ENCODE measurements at regions not wholly inside any gene's neighbourhood (a gene's known extent, or its start where the extent isn't known, plus 50 kb on each side); places are given as distances from the start of the nearest gene placed in this dataset.
"Not testable (repeated sequence)": the region's sequence is repeated elsewhere in the genome, so short reads cannot be mapped to it uniquely, and the experiment has no call there.

- in situ Hi-C loops (cut with MboI; ENCODE audit: low pct_unique_long_range_greater_than_20kb in 2 of 9, low sequenced_read_pairs in 9 of 9, unreplicated experiment in 9 of 9) = no loop called here
- Histone ChIP-seq H3K4me3 (no peak overlapping the region), H3K27ac (no peak overlapping the region), H3K4me1 (replicated peaks in 1 of 2) (no peaks in the 10 kb centered on the region)
- 71 to 100% (median 100%) methylated on average over 1 of the region's 1 CpG; no CpG with 5 or more reads in 1 of the 10 experiments for WGBS, 10 experiments
- ATAC-seq (replicated peaks in 6 of 8) = no peak
These were observed 127.4 kb downstream of the ZFAND4 start for GRCh38 chr10:45545150-45545549.

- in situ Hi-C loops (cut with MboI; ENCODE audit: low pct_unique_long_range_greater_than_20kb in 2 of 9, low sequenced_read_pairs in 9 of 9, unreplicated experiment in 9 of 9) = no loop called here
- 44 to 100% (median 75%) methylated on average over 1 of the region's 1 CpG; no CpG with 5 or more reads in 5 of the 10 experiments for WGBS, 10 experiments
- ATAC-seq (replicated peaks in 6 of 8) = no peak
These were observed 128.4 kb downstream of the ZFAND4 start for GRCh38 chr10:45544191-45544590.

GRCh38 chr10:45541032-45541431, 131.5 kb downstream of the ZFAND4 start:
- H3K27ac ChIP-seq; H3K4me1 ChIP-seq (replicated peaks in 1 of 2); in situ Hi-C loops (cut with MboI; ENCODE audit: low pct_unique_long_range_greater_than_20kb in 2 of 9, low sequenced_read_pairs in 9 of 9, unreplicated experiment in 9 of 9); H3K4me3 ChIP-seq; ATAC-seq (replicated peaks in 6 of 8): not testable (repeated sequence)
- no CpG with 5 or more reads among the region's 5 CpGs for WGBS, 10 experiments

More at GRCh38 chr10:45544191-45544590, 128.4 kb downstream of the ZFAND4 start:
- no peak overlapping the region for H3K4me3 ChIP-seq
- H3K4me1 ChIP-seq (replicated peaks in 1 of 2) = no peaks in the 10 kb centered on the region
- H3K27ac ChIP-seq = no peak overlapping the region

GRCh38 chr10:45540589-45540988, 132.0 kb downstream of the ZFAND4 start:
- H3K4me3 ChIP-seq; ATAC-seq (replicated peaks in 6 of 8); in situ Hi-C loops (cut with MboI; ENCODE audit: low pct_unique_long_range_greater_than_20kb in 2 of 9, low sequenced_read_pairs in 9 of 9, unreplicated experiment in 9 of 9); H3K27ac ChIP-seq; H3K4me1 ChIP-seq (replicated peaks in 1 of 2): not testable (repeated sequence)
- 100% methylated on average over 1 of the region's 2 CpGs; no CpG with 5 or more reads in 9 of the 10 experiments for WGBS, 10 experiments

GRCh38 chr10:45539569-45539968, 133.0 kb downstream of the ZFAND4 start:
- in situ Hi-C loops (cut with MboI; ENCODE audit: low pct_unique_long_range_greater_than_20kb in 2 of 9, low sequenced_read_pairs in 9 of 9, unreplicated experiment in 9 of 9); H3K27ac ChIP-seq; H3K4me1 ChIP-seq (replicated peaks in 1 of 2); ATAC-seq (replicated peaks in 6 of 8); H3K4me3 ChIP-seq: not testable (repeated sequence)
- no CpG with 5 or more reads among the region's 1 CpG for WGBS, 10 experiments

GRCh38 chr10:45534572-45534971, 138.0 kb downstream of the ZFAND4 start:
- Histone ChIP-seq H3K4me1 (replicated peaks in 1 of 2) (no peaks in the 10 kb centered on the region), H3K27ac (no peak overlapping the region), H3K4me3 (no peak overlapping the region)
- in situ Hi-C loops (cut with MboI; ENCODE audit: low pct_unique_long_range_greater_than_20kb in 2 of 9, low sequenced_read_pairs in 9 of 9, unreplicated experiment in 9 of 9) = no loop called here
- ATAC-seq (replicated peaks in 6 of 8) = no peak
- WGBS, 10 experiments = 20 to 100% (median 83%) methylated on average over 1 to 2 of the region's 2 CpGs; no CpG with 5 or more reads in 1 of the 10 experiments

GRCh38 chr10:45532480-45532879, 140.1 kb downstream of the ZFAND4 start:
- H3K4me3 ChIP-seq = no peak overlapping the region
- in situ Hi-C loops (cut with MboI; ENCODE audit: low pct_unique_long_range_greater_than_20kb in 2 of 9, low sequenced_read_pairs in 9 of 9, unreplicated experiment in 9 of 9) = no loop called here
- no peak overlapping the region for H3K27ac ChIP-seq
- 20 to 100% (median 97%) methylated on average over 1 of the region's 1 CpG; no CpG with 5 or more reads in 2 of the 10 experiments for WGBS, 10 experiments
- no peak for ATAC-seq (replicated peaks in 6 of 8)
- H3K4me1 ChIP-seq (replicated peaks in 1 of 2) = no peaks in the 10 kb centered on the region

- WGBS, 10 experiments = 55 to 100% (median 86%) methylated on average over 2 to 3 of the region's 3 CpGs; no CpG with 5 or more reads in 7 of the 10 experiments
- no peaks in the 10 kb centered on the region for H3K4me1 ChIP-seq (replicated peaks in 1 of 2)
- no peak overlapping the region for H3K27ac ChIP-seq
- in situ Hi-C loops (cut with MboI; ENCODE audit: low pct_unique_long_range_greater_than_20kb in 2 of 9, low sequenced_read_pairs in 9 of 9, unreplicated experiment in 9 of 9) = no loop called here
- H3K4me3 ChIP-seq = no peak overlapping the region
- no peak for ATAC-seq (replicated peaks in 6 of 8)
These were observed 146.2 kb downstream of the ZFAND4 start for GRCh38 chr10:45526309-45526905.

GRCh38 chr10:45520476-45520875, 146.5 kb downstream of the ALOX5 start:
- 61 to 100% (median 95%) methylated on average over 1 to 4 of the region's 4 CpGs; no CpG with 5 or more reads in 2 of the 10 experiments for WGBS, 10 experiments
- no peak for ATAC-seq (replicated peaks in 6 of 8)
- no peaks in the 10 kb centered on the region for H3K4me1 ChIP-seq (replicated peaks in 1 of 2)
- H3K4me3 ChIP-seq = no peak overlapping the region
- in situ Hi-C loops (cut with MboI; ENCODE audit: low pct_unique_long_range_greater_than_20kb in 2 of 9, low sequenced_read_pairs in 9 of 9, unreplicated experiment in 9 of 9) = no loop called here
- no peak overlapping the region for H3K27ac ChIP-seq

GRCh38 chr10:45518741-45519140, 144.7 kb downstream of the ALOX5 start:
- Histone ChIP-seq H3K4me1 (replicated peaks in 1 of 2) (peaks cover 5 to 8% of the 10 kb centered on the region in 2 donors), H3K4me3 (no peak overlapping the region), H3K27ac (no peak overlapping the region)
- WGBS, 10 experiments = 83 to 100% (median 90%) methylated on average over 1 of the region's 1 CpG; no CpG with 5 or more reads in 3 of the 10 experiments
- no peak for ATAC-seq (replicated peaks in 6 of 8)
- in situ Hi-C loops (cut with MboI; ENCODE audit: low pct_unique_long_range_greater_than_20kb in 2 of 9, low sequenced_read_pairs in 9 of 9, unreplicated experiment in 9 of 9) = no loop called here

- WGBS, 10 experiments = 64 to 100% (median 84%) methylated on average over 1 to 5 of the region's 6 CpGs; no CpG with 5 or more reads in 2 of the 10 experiments
- in situ Hi-C loops (cut with MboI; ENCODE audit: low pct_unique_long_range_greater_than_20kb in 2 of 9, low sequenced_read_pairs in 9 of 9, unreplicated experiment in 9 of 9) = no loop called here
- no peak overlapping the region for H3K27ac ChIP-seq
These were observed 141.6 kb downstream of the ALOX5 start for GRCh38 chr10:45515630-45516029.

GRCh38 chr10:45514291-45515270, 140.6 kb downstream of the ALOX5 start:
- in situ Hi-C loops (cut with MboI; ENCODE audit: low pct_unique_long_range_greater_than_20kb in 2 of 9, low sequenced_read_pairs in 9 of 9, unreplicated experiment in 9 of 9) = no loop called here

More at GRCh38 chr10:45515630-45516029, 141.6 kb downstream of the ALOX5 start:
- H3K4me3 ChIP-seq = no peak overlapping the region
- H3K4me1 ChIP-seq (replicated peaks in 1 of 2) = peaks cover 5 to 8% of the 10 kb centered on the region in 2 donors
- peak in 4 of 8 experiments; percentile 35 to 79 (median 40) for ATAC-seq (replicated peaks in 6 of 8)

GRCh38 chr10:45513551-45513950, 139.5 kb downstream of the ALOX5 start:
- in situ Hi-C loops (cut with MboI; ENCODE audit: low pct_unique_long_range_greater_than_20kb in 2 of 9, low sequenced_read_pairs in 9 of 9, unreplicated experiment in 9 of 9) = no loop called here
- Histone ChIP-seq H3K4me3 (no peak overlapping the region), H3K4me1 (replicated peaks in 1 of 2) (peaks cover 5 to 8% of the 10 kb centered on the region in 2 donors), H3K27ac (no peak overlapping the region)
- no peak for ATAC-seq (replicated peaks in 6 of 8)
- WGBS, 10 experiments = 30 to 100% (median 69%) methylated on average over 1 to 3 of the region's 3 CpGs; no CpG with 5 or more reads in 3 of the 10 experiments

More at GRCh38 chr10:45514291-45515270, 140.6 kb downstream of the ALOX5 start:
- H3K4me3 ChIP-seq = no peak overlapping the region
- peaks cover 5 to 8% of the 10 kb centered on the region in 2 donors for H3K4me1 ChIP-seq (replicated peaks in 1 of 2)
- 9 to 100% (median 49%) methylated on average over 1 to 11 of the region's 12 CpGs; no CpG with 5 or more reads in 1 of the 10 experiments for WGBS, 10 experiments
- peak; percentile 49 to 88 (median 76) for ATAC-seq (replicated peaks in 6 of 8)
- no peak overlapping the region for H3K27ac ChIP-seq
